HL-60 (cell line): ENCODE measurements at regions not wholly inside any gene's neighbourhood (a gene's known extent, or its start where the extent isn't known, plus 50 kb on each side); places are given as distances from the start of the nearest gene placed in this dataset.

Experiments used
- SPI1 ChIP-seq: IDR thresholded peaks from 2 replicates; pipeline ENCODE4 v1.6.1; 2012; ENCODE audit warnings: low read depth, mild to moderate bottlenecking, borderline replicate concordance
- TF ChIP-seq, protein P1 (sequence below): IDR thresholded peaks from one replicate; pipeline ENCODE4 v1.5.1; 2011; ENCODE audit warnings: low read length, control low read depth, inconsistent platforms; ENCODE audit not compliant: insufficient read depth

DNA sequence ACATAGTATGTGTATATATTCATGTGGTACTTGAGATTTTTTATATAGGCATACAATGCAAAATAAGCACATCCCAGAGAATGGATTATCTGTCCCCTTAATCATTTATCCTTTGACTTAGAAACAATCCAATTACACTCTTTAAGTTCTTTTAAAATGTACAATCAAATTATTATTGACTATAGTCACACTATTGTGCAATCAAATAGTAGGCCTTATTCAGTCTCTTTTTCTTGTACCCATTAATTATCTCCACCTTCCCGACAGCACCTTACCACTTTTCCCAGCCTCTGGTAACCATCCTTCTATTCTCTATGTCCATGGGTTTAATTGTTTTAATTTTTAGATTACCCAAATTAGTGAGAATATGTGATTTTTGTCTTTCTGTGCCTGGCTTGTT is 914.1 kb downstream of the CCDC85A start:
- TF ChIP-seq, protein P1, sequence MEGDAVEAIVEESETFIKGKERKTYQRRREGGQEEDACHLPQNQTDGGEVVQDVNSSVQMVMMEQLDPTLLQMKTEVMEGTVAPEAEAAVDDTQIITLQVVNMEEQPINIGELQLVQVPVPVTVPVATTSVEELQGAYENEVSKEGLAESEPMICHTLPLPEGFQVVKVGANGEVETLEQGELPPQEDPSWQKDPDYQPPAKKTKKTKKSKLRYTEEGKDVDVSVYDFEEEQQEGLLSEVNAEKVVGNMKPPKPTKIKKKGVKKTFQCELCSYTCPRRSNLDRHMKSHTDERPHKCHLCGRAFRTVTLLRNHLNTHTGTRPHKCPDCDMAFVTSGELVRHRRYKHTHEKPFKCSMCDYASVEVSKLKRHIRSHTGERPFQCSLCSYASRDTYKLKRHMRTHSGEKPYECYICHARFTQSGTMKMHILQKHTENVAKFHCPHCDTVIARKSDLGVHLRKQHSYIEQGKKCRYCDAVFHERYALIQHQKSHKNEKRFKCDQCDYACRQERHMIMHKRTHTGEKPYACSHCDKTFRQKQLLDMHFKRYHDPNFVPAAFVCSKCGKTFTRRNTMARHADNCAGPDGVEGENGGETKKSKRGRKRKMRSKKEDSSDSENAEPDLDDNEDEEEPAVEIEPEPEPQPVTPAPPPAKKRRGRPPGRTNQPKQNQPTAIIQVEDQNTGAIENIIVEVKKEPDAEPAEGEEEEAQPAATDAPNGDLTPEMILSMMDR, result no peak
- TF ChIP-seq SPI1, result no peak
